ENCODE measurements at regions not wholly inside any gene's neighbourhood (a gene's known extent, or its start where the extent isn't known, plus 50 kb on each side); places are given as distances from the start of the nearest gene placed in this dataset.

- no peak for TF ChIP-seq SMAD3 (CRISPR knock-in tag; conservative IDR thresholded peaks at IDR 0.05)
- peak; percentile 59; the same call in 1 of the 2 replicates for TF ChIP-seq PKNOX1 (IDR thresholded peaks at IDR 0.05)
- TF ChIP-seq PBX2 (CRISPR knock-in tag; IDR thresholded peaks at IDR 0.05; ENCODE audit: low read depth), result no peak
- TF ChIP-seq PBX2 (tag; conservative IDR thresholded peaks at IDR 0.05; ENCODE audit: low read depth), result peak; percentile 53; the same call in 1 of the 2 replicates
- TF ChIP-seq SMARCE1 (IDR thresholded peaks at IDR 0.05), result no peak
- TF ChIP-seq HMG20B (CRISPR knock-in tag; IDR thresholded peaks at IDR 0.05), result no peak
- TF ChIP-seq SAFB (IDR thresholded peaks at IDR 0.05; ENCODE audit: borderline replicate concordance, low read depth, low read length), result no peak
- no peak for TF ChIP-seq HDAC8 (tag; IDR thresholded peaks at IDR 0.05)
- no peak for TF ChIP-seq L3MBTL2 (IDR thresholded peaks at IDR 0.05)
- TF ChIP-seq MEIS2 (IDR thresholded peaks at IDR 0.05; ENCODE audit: partially characterized antibody), result peak; percentile 66
- no peak for TF ChIP-seq BHLHE40 (IDR thresholded peaks at IDR 0.05; ENCODE audit: low read length)
- no peak for TF ChIP-seq ZNF586 (CRISPR knock-in tag; conservative IDR thresholded peaks at IDR 0.05)
- no peak for TF ChIP-seq ZNF354B (CRISPR knock-in tag; IDR thresholded peaks at IDR 0.05)
- no peak for TF ChIP-seq SRF (CRISPR knock-in tag; IDR thresholded peaks at IDR 0.05)
These were observed 642.8 kb downstream of the KCNT2 start (continued) for GRCh38 chr1:195965475-195965874.

Measured in K562 (cell line).